ENCODE measurements at regions not wholly inside any gene's neighbourhood (a gene's known extent, or its start where the extent isn't known, plus 50 kb on each side); places are given as distances from the start of the nearest gene placed in this dataset.

DNA sequence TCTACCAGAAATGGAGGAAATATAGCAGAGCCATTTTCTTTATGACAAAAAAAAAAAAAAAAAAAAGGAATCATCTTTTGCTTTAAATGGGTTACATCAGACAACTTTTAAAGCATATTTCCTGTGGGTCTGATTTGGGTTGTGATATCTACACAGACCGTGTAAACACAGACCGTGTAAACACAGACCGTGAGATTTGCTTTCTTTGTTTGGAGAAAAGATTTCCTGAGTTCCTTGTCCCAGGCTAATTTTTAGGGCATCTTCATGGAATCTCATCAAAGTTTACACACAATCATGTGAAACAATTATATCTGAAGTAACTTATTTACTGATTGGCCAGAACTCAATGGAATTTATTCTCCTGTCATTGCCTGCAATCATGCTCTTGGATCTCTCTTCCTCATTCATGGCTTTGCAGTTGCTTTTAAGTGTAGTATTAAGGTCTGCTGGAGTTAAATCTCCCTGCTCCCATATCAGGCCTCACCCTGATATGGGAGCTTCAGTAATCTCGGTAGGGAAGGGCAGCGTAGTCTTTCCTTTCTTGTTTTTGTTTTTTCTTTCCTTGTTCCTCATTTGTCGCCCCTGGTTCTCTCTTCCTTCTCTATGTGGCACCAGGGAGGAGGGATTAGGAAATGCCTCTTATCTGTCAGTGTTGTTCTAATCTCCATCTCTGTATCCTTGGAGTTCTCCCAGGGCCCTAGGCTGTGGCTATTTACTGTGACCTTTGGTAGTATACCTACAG, 248.6 kb upstream of the JADE1 start:
- H3K4me1 Mint-ChIP-seq (ENCODE audit: unreplicated experiment) = peaks cover 39% of the 10 kb centered on the region
- peak overlapping the region; percentile 37 for H3K27ac Mint-ChIP-seq
- no peaks in the 10 kb centered on the region for H3K9me3 Mint-ChIP-seq
- no peaks in the 10 kb centered on the region for H3K27me3 Mint-ChIP-seq
- no peak overlapping the region for H3K4me3 Mint-ChIP-seq
- no peaks in the 10 kb centered on the region for H3K36me3 Mint-ChIP-seq
- TF ChIP-seq, protein P1, sequence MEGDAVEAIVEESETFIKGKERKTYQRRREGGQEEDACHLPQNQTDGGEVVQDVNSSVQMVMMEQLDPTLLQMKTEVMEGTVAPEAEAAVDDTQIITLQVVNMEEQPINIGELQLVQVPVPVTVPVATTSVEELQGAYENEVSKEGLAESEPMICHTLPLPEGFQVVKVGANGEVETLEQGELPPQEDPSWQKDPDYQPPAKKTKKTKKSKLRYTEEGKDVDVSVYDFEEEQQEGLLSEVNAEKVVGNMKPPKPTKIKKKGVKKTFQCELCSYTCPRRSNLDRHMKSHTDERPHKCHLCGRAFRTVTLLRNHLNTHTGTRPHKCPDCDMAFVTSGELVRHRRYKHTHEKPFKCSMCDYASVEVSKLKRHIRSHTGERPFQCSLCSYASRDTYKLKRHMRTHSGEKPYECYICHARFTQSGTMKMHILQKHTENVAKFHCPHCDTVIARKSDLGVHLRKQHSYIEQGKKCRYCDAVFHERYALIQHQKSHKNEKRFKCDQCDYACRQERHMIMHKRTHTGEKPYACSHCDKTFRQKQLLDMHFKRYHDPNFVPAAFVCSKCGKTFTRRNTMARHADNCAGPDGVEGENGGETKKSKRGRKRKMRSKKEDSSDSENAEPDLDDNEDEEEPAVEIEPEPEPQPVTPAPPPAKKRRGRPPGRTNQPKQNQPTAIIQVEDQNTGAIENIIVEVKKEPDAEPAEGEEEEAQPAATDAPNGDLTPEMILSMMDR (conservative IDR thresholded peaks at IDR 0.05) = no peak
- no peak for DNase-seq (ENCODE audit: extremely low spot score, unreplicated experiment)

DNA sequence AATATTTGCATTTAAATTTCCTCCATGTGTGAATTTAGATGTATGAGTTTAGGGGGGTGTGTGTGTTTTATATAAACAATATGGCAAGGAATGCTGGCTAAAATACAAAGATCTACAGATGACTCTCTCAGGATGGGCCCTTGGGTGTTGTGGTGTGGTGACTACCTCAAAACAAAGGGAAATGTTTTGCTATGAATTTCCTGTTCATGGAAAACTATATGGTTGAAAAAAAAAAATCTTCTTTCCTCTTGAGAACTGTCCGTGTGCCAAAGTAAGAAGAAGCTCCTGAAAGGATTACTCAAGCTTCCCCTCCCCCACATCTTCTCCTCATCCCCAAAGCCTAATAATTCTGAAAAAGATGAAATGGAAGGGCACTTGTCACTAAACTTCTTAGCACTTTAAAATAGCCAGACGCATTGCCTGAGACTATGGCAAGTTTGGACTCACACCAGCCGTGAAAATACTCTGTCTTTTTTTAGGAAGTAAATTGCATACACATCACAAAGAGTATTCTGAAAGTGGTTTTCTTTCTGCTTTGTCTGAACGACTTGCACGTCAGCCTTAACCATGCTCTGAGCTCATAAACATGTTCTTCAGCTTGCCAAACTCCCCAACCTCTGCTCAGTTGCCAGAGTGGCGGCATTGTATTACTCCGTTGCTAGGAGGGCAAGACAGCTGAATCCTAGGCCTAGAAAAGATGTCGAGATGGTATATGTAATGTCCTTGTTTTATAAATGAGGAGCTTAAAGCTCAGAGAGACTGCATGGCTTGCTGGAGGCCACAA, 250.4 kb upstream of the JADE1 start:
- Mint-ChIP-seq H3K4me3 (no peak overlapping the region), H3K27me3 (no peaks in the 10 kb centered on the region), H3K9me3 (no peaks in the 10 kb centered on the region), H3K36me3 (no peaks in the 10 kb centered on the region), H3K4me1 (ENCODE audit: unreplicated experiment) (peaks cover 38% of the 10 kb centered on the region), H3K27ac (peak overlapping the region; percentile 39)
- no peak for DNase-seq (ENCODE audit: extremely low spot score, unreplicated experiment)
- TF ChIP-seq, protein P1 (conservative IDR thresholded peaks at IDR 0.05) = no peak

DNA sequence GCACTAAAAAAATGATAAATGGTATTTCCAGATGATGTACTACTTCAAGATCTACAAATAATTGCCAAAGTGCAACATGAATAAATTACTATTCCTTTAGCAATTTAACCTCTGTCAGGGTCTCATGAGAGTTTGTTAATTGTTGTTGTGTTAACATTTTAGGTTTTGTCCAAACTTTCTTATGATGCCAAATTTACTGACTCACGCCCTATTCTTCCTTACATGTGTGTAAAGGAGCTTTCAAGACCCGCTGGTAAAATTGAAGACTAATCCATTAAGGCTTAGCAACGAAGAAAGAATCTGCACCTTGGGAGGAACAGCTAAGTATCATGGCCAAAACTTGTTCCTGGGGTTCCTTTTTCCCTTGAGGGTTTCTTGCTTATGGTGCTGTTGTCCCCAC, 252.7 kb upstream of the JADE1 start:
- no peak overlapping the region for H3K27ac Mint-ChIP-seq
- TF ChIP-seq, protein P1 (conservative IDR thresholded peaks at IDR 0.05) = no peak
- H3K4me1 Mint-ChIP-seq (ENCODE audit: unreplicated experiment) = peaks cover 51% of the 10 kb centered on the region
- DNase-seq (ENCODE audit: extremely low spot score, unreplicated experiment) = no peak
- peaks cover 7% of the 10 kb centered on the region for H3K27me3 Mint-ChIP-seq
- peaks cover 5% of the 10 kb centered on the region for H3K36me3 Mint-ChIP-seq
- no peak overlapping the region for H3K4me3 Mint-ChIP-seq
- no peaks in the 10 kb centered on the region for H3K9me3 Mint-ChIP-seq

DNA sequence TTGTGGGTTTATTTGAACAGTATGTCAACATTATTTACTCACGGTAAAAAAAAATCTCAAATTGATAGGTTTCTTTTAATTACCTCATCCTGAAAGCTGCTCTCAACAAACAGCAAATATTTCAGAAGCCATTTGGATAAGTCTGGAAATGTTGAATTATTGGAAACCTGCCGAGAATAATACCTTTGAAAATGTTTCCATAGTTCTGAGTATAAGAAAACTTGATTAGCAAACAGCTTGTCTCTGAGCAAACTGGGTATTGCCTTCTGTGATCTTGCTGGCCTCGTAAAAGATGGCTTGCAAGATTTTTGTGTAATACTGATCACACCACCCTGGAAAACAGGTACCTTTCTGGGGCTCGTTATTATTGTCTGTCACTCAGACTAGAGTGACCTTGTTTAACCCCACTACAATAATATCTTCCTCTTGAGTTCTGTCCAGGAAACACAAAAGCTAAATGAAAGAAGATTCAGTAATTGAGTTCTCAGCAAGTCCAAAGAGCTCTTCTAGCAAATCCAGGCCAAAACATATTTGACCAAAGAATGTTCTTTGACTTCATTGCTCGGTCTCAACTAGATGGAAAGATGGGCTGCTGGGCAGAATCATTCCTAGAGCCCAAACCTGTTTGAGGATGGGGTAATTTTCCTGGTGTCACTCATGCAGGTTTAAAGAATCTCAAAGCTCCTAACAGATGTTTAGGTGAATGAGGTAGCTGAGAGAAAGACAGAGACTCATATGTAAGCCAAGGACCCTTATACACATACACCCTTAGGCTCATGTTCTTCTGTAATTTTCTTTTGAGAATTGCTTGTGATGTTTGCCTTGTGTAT, 255.6 kb upstream of the JADE1 start:
- Mint-ChIP-seq H3K27ac (peak overlapping the region; percentile 96), H3K27me3 (peaks cover 7% of the 10 kb centered on the region), H3K9me3 (no peaks in the 10 kb centered on the region), H3K4me3 (peak overlapping the region; percentile 92), H3K36me3 (peaks cover 5% of the 10 kb centered on the region), H3K4me1 (ENCODE audit: unreplicated experiment) (peaks cover 33% of the 10 kb centered on the region)
- TF ChIP-seq, protein P1 (conservative IDR thresholded peaks at IDR 0.05) = no peak
- no peak for DNase-seq (ENCODE audit: extremely low spot score, unreplicated experiment)

DNA sequence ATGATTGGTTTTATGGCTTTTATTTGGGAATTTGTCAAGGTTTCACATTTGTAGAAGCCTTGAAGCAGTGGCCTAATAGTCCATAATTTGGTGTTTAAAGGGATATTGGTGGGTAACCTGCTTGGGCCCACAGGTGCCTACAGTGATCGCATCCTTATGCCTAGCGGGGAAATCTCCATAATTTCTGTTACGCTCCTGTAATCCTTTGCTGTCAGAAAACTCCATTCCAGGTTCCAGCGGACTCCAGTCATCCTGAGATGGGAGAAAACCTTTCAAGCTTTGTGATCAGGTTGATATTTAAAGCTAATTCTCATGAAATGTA, 257.0 kb upstream of the JADE1 start:
- peak overlapping the region; percentile 96 for H3K27ac Mint-ChIP-seq

More for the DNA sequence above, 257.0 kb upstream of the JADE1 start:
- Mint-ChIP-seq H3K36me3 (peaks cover 5% of the 10 kb centered on the region), H3K4me3 (peak overlapping the region; percentile 92), H3K4me1 (ENCODE audit: unreplicated experiment) (peaks cover 32% of the 10 kb centered on the region), H3K9me3 (no peaks in the 10 kb centered on the region), H3K27me3 (peaks cover 7% of the 10 kb centered on the region)
- TF ChIP-seq, protein P1 (conservative IDR thresholded peaks at IDR 0.05) = no peak
- DNase-seq (ENCODE audit: extremely low spot score, unreplicated experiment) = no peak

Data from type B pancreatic cell (in vitro differentiated cells).